ENCODE measurements at regions not wholly inside any gene's neighbourhood (a gene's known extent, or its start where the extent isn't known, plus 50 kb on each side); places are given as distances from the start of the nearest gene placed in this dataset.

GRCh38 chr6:44008821-44009370 is 118.4 kb downstream of the MRPL14 start:
- peaks cover 8% of the 10 kb centered on the region for H3K27me3 ChIP-seq (ENCODE audit: low read depth)
- H3K4me3 ChIP-seq = no peak overlapping the region
- no peaks in the 10 kb centered on the region for H3K36me3 ChIP-seq
- no peak for ATAC-seq
- no peaks in the 10 kb centered on the region for H3K9me3 ChIP-seq
- intact Hi-C loops (cut with DNase I) = no loop called here
- no peak for DNase-seq
- H3K27ac ChIP-seq = no peak overlapping the region
- H3K4me1 ChIP-seq = peaks cover 5% of the 10 kb centered on the region
- TF ChIP-seq CTCF (IDR thresholded peaks at IDR 0.05) = no peak

GRCh38 chr6:44007818-44008621 is 119.2 kb downstream of the MRPL14 start:
- peaks cover 17% of the 10 kb centered on the region for H3K27me3 ChIP-seq (ENCODE audit: low read depth)
- H3K9me3 ChIP-seq = no peaks in the 10 kb centered on the region
- ATAC-seq (no peak), DNase-seq (no peak)
- H3K4me1 ChIP-seq = peaks cover 5% of the 10 kb centered on the region
- H3K36me3 ChIP-seq = no peaks in the 10 kb centered on the region
- H3K4me3 ChIP-seq = no peak overlapping the region
- no peak for TF ChIP-seq CTCF (IDR thresholded peaks at IDR 0.05)
- H3K27ac ChIP-seq = no peak overlapping the region
- intact Hi-C loops (cut with DNase I) = no loop called here

- Histone ChIP-seq H3K4me1 (peaks cover 17% of the 10 kb centered on the region), H3K27me3 (ENCODE audit: low read depth) (peaks cover 28% of the 10 kb centered on the region), H3K36me3 (no peaks in the 10 kb centered on the region), H3K4me3 (no peak overlapping the region), H3K9me3 (no peaks in the 10 kb centered on the region), H3K27ac (no peak overlapping the region)
- no peak for TF ChIP-seq CTCF (IDR thresholded peaks at IDR 0.05)
- DNase-seq = no peak
- no peak for ATAC-seq
- intact Hi-C loops (cut with DNase I) = no loop called here
Measured at GRCh38 chr6:44006872-44007303, 120.4 kb downstream of the MRPL14 start.

DNA sequence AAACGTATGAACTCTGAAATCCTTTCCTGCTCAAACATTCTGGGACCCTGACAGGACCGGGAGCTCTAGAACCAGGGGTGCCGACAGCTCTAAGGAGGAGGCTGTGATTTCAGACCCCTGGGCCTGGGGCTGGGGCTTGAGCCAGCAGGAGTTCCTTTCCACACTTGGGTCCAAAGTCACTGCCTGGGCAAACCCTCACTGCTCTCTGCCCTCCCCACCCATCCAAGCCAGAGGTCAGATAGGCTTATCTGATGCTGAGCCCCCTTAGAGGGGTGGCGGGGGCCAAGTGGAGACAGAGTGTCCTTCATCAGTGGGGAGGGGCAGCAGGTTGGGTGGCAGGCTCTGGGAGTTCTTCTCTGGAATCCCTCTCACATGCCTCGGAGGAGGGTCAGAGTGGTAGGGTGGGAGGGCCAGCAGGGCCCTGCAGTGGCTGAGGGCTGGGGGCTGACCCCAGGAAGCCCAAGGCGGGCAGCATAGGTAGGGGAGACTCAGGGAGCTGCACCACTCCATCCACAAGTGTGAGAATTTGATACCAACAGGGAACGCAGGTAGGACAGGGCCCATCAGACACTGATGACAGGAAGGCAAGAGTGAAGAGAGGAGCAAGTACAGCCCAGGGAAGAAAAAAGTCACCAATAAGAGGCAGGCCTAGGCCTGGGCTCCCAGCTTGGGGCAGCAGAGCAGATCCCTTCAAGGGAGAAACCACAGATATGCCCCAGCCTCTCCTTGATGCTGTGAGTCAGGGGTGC is 121.0 kb downstream of the MRPL14 start:
- DNase-seq (no peak), ATAC-seq (no peak)
- Histone ChIP-seq H3K4me3 (no peak overlapping the region), H3K9me3 (no peaks in the 10 kb centered on the region), H3K27ac (no peak overlapping the region), H3K36me3 (no peaks in the 10 kb centered on the region), H3K4me1 (peaks cover 19% of the 10 kb centered on the region), H3K27me3 (ENCODE audit: low read depth) (peaks cover 33% of the 10 kb centered on the region)
- no peak for TF ChIP-seq CTCF (IDR thresholded peaks at IDR 0.05)
- intact Hi-C loops (cut with DNase I) = no loop called here

GRCh38 chr6:44005507-44005903 is 121.7 kb downstream of the MRPL14 start:
- H3K9me3 ChIP-seq = no peaks in the 10 kb centered on the region
- ATAC-seq (no peak), DNase-seq (no peak)
- peaks cover 33% of the 10 kb centered on the region for H3K27me3 ChIP-seq (ENCODE audit: low read depth)
- H3K4me1 ChIP-seq = peaks cover 15% of the 10 kb centered on the region
- no peak overlapping the region for H3K4me3 ChIP-seq
- intact Hi-C loops (cut with DNase I) = no loop called here
- no peak overlapping the region for H3K27ac ChIP-seq
- no peaks in the 10 kb centered on the region for H3K36me3 ChIP-seq
- no peak for TF ChIP-seq CTCF (IDR thresholded peaks at IDR 0.05)

Measured in lower lobe of right lung (tissue), 2 donors.